Astrocyte (in vitro differentiated cells and primary cell): ENCODE measurements at regions not wholly inside any gene's neighbourhood (a gene's known extent, or its start where the extent isn't known, plus 50 kb on each side); places are given as distances from the start of the nearest gene placed in this dataset.

Source experiments
- DNase-seq: peaks from one replicate; pipeline ENCODE4 v3.0.0-alpha.2; 2010; ENCODE audit warnings: low read depth
- FAIRE-seq: peaks from 2 replicates; lab custom pipeline; 2011; peaks lifted over from hg19 to GRCh38; lab: Jason Lieb, UNC
- H2AFZ ChIP-seq: 2 replicates; pipeline ENCODE4 v1.6.0; 2012; ENCODE audit warnings: low read depth, low read length, inconsistent platforms
- H3K27ac ChIP-seq: 2 replicates; pipeline ENCODE4 v1.5.1; 2011; ENCODE audit warnings: low read depth, low read length, inconsistent platforms
- H3K27me3 ChIP-seq: 2 replicates; pipeline ENCODE4 v1.6.0; 2011; ENCODE audit warnings: low read length, inconsistent platforms; ENCODE audit not compliant: insufficient read depth
- H3K36me3 ChIP-seq: 2 replicates; pipeline ENCODE4 v1.5.1; 2011; ENCODE audit warnings: low read length, inconsistent platforms; ENCODE audit not compliant: insufficient read depth
- H3K4me1 ChIP-seq: 2 replicates; pipeline ENCODE4 v1.5.1; 2011; ENCODE audit warnings: low read length, inconsistent platforms; ENCODE audit not compliant: insufficient read depth
- H3K4me2 ChIP-seq: 2 replicates; pipeline ENCODE4 v1.6.0; 2012; ENCODE audit warnings: low read length, inconsistent platforms
- H3K4me3 ChIP-seq: 2 replicates; pipeline ENCODE4 v1.5.1; 2011; ENCODE audit warnings: low read depth, mild to moderate bottlenecking, low read length, inconsistent platforms; ENCODE audit not compliant: insufficient read depth
- H3K79me2 ChIP-seq: 2 replicates; pipeline ENCODE4 v1.6.0; 2012; ENCODE audit warnings: mild to moderate bottlenecking, low read length, inconsistent platforms; ENCODE audit not compliant: insufficient read depth
- H3K9ac ChIP-seq: 2 replicates; pipeline ENCODE4 v1.6.0; 2012; ENCODE audit warnings: mild to moderate bottlenecking, low read length, inconsistent platforms
- H3K9me3 ChIP-seq: 2 replicates; pipeline ENCODE4 v1.5.1; 2012; ENCODE audit warnings: low read depth, mild to moderate bottlenecking, low read length, inconsistent platforms; ENCODE audit not compliant: insufficient read depth
- H4K20me1 ChIP-seq: 2 replicates; pipeline ENCODE4 v1.6.0; 2012; ENCODE audit warnings: low read length, inconsistent platforms; ENCODE audit not compliant: insufficient read depth
- H3K27ac Mint-ChIP-seq: one replicate; pipeline ENCODE4 v1.8.0; 2021; ENCODE audit warnings: mild to moderate bottlenecking, mixed read lengths; ENCODE audit not compliant: unreplicated experiment
- H3K27me3 Mint-ChIP-seq: one replicate; pipeline ENCODE4 v1.8.0; 2021; ENCODE audit warnings: low read depth, mixed read lengths; ENCODE audit not compliant: unreplicated experiment
- H3K36me3 Mint-ChIP-seq: one replicate; pipeline ENCODE4 v1.8.0; 2021; ENCODE audit warnings: low read depth, mixed read lengths; ENCODE audit not compliant: unreplicated experiment
- H3K4me1 Mint-ChIP-seq: one replicate; pipeline ENCODE4 v1.8.0; 2021; ENCODE audit warnings: low read depth, mixed read lengths; ENCODE audit not compliant: unreplicated experiment
- H3K4me3 Mint-ChIP-seq: one replicate; pipeline ENCODE4 v1.8.0; 2021; ENCODE audit warnings: mild to moderate bottlenecking, moderate library complexity, mixed read lengths; ENCODE audit not compliant: unreplicated experiment
- H3K9me3 Mint-ChIP-seq: one replicate; pipeline ENCODE4 v1.8.0; 2021; ENCODE audit warnings: mild to moderate bottlenecking, mixed read lengths; ENCODE audit not compliant: unreplicated experiment
- CTCF ChIP-seq: IDR thresholded peaks from 2 replicates; pipeline ENCODE4 v1.5.1; 2011; ENCODE audit warnings: low read depth, mild to moderate bottlenecking, inconsistent platforms, low read length, moderate library complexity; ENCODE audit not compliant: insufficient read depth
- EZH2 ChIP-seq: IDR thresholded peaks from 2 replicates; pipeline ENCODE4 v1.6.1; 2012; ENCODE audit warnings: mild to moderate bottlenecking, low read length, inconsistent platforms; ENCODE audit not compliant: insufficient read depth

GRCh38 chr20:57785061-57785460 is 75.2 kb upstream of the PMEPA1 start:
- H3K36me3 ChIP-seq, result no peaks in the 10 kb centered on the region
- H3K79me2 ChIP-seq, result no peaks in the 10 kb centered on the region
- H3K36me3 Mint-ChIP-seq, result no peaks in the 10 kb centered on the region
- H3K9me3 Mint-ChIP-seq, result peaks cover 2% of the 10 kb centered on the region
- H3K27ac ChIP-seq, result no peak overlapping the region
- DNase-seq (no peak), FAIRE-seq (no peak)
- H3K27me3 Mint-ChIP-seq, result peaks cover 54% of the 10 kb centered on the region
- no peak overlapping the region for H3K27ac Mint-ChIP-seq
- H3K4me1 Mint-ChIP-seq, result peaks cover 2% of the 10 kb centered on the region
- no peak overlapping the region for H2AFZ ChIP-seq
- peaks cover 4% of the 10 kb centered on the region for H3K4me1 ChIP-seq
- TF ChIP-seq EZH2 (no peak), CTCF (no peak)
- no peak overlapping the region for H3K4me3 Mint-ChIP-seq
- no peak overlapping the region for H3K4me3 ChIP-seq
- peaks cover 5% of the 10 kb centered on the region for H3K27me3 ChIP-seq
- no peaks in the 10 kb centered on the region for H3K9me3 ChIP-seq
- H3K9ac ChIP-seq, result no peak overlapping the region
- no peak overlapping the region for H3K4me2 ChIP-seq
- H4K20me1 ChIP-seq, result no peaks in the 10 kb centered on the region

- Histone ChIP-seq H4K20me1 (no peaks in the 10 kb centered on the region), H3K27ac (no peak overlapping the region), H3K27me3 (peaks cover 5% of the 10 kb centered on the region), H2AFZ (no peak overlapping the region), H3K4me2 (no peak overlapping the region), H3K36me3 (no peaks in the 10 kb centered on the region), H3K4me3 (no peak overlapping the region), H3K4me1 (peaks cover 4% of the 10 kb centered on the region), H3K79me2 (no peaks in the 10 kb centered on the region), H3K9me3 (no peaks in the 10 kb centered on the region), H3K9ac (no peak overlapping the region)
- no peak for FAIRE-seq
- TF ChIP-seq CTCF, result no peak
- no peak for TF ChIP-seq EZH2
- Mint-ChIP-seq H3K4me1 (peaks cover 2% of the 10 kb centered on the region), H3K27me3 (peaks cover 52% of the 10 kb centered on the region), H3K9me3 (peaks cover 2% of the 10 kb centered on the region), H3K4me3 (no peak overlapping the region), H3K27ac (no peak overlapping the region), H3K36me3 (no peaks in the 10 kb centered on the region)
- DNase-seq, result no peak
Observed at GRCh38 chr20:57783956-57784837, 74.4 kb upstream of the PMEPA1 start.

GRCh38 chr20:57783196-57783595 is 73.4 kb upstream of the PMEPA1 start:
- no peak for TF ChIP-seq EZH2
- TF ChIP-seq CTCF, result no peak
- no peaks in the 10 kb centered on the region for H3K9me3 ChIP-seq
- H3K27ac ChIP-seq, result no peak overlapping the region
- H3K4me1 ChIP-seq, result no peaks in the 10 kb centered on the region
- DNase-seq, result no peak
- no peak overlapping the region for H3K4me2 ChIP-seq
- no peak overlapping the region for H3K9ac ChIP-seq
- no peak overlapping the region for H3K4me3 ChIP-seq
- no peak overlapping the region for H3K4me3 Mint-ChIP-seq
- H3K27me3 ChIP-seq, result peaks cover 5% of the 10 kb centered on the region
- no peak overlapping the region for H2AFZ ChIP-seq
- H4K20me1 ChIP-seq, result no peaks in the 10 kb centered on the region
- peaks cover 2% of the 10 kb centered on the region for H3K4me1 Mint-ChIP-seq
- no peaks in the 10 kb centered on the region for H3K79me2 ChIP-seq
- no peak for FAIRE-seq
- no peaks in the 10 kb centered on the region for H3K36me3 Mint-ChIP-seq
- H3K27ac Mint-ChIP-seq, result no peak overlapping the region
- H3K27me3 Mint-ChIP-seq, result peaks cover 52% of the 10 kb centered on the region
- peaks cover 2% of the 10 kb centered on the region for H3K9me3 Mint-ChIP-seq
- no peaks in the 10 kb centered on the region for H3K36me3 ChIP-seq
